ENCODE measurements at regions not wholly inside any gene's neighbourhood (a gene's known extent, or its start where the extent isn't known, plus 50 kb on each side); places are given as distances from the start of the nearest gene placed in this dataset.

DNA sequence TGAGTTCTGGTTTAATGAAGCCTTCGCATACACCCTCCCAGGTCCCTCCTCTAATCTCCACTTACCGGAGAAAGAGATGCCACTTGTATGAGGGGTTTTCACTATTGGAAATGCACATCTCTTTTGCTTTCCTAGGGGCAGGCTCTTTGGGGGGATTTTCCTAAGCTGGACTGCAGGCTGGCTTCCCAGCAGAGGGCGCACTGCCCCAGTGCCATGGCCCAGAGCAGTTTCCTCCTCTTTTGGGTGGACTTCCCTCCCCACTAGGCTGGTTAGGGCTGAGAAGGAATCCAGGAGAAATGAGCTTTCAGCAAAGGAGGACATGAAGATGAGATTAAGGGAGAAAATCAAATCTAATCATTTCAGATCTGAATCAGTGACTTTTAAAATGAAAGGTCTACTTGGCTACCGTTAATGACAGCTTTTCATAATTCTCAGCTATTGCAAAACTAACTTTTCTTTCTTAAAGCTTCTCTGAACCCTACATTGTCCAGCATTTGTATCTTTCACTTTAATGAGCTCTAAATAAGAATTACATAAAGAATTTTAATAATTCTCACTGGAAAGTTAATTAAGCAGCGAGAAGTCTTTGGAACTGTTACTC, 784.1 kb upstream of the FANCL start:
- H3K4me3 ChIP-seq (ENCODE audit: low read length): no peak overlapping the region
- no peak overlapping the region for H3K4me2 ChIP-seq (ENCODE audit: low read depth, low read length)
- no peaks in the 10 kb centered on the region for H3K27me3 ChIP-seq (replicated peaks; ENCODE audit: insufficient read depth, low read length)
- no peaks in the 10 kb centered on the region for H3K79me2 ChIP-seq (ENCODE audit: low read length)
- no peak overlapping the region for H3K9ac ChIP-seq (ENCODE audit: low read length)
- no peaks in the 10 kb centered on the region for H4K20me1 ChIP-seq (ENCODE audit: insufficient read depth, low read length)
- no peak for TF ChIP-seq EZH2 (optimal IDR thresholded peaks at IDR 0.05; ENCODE audit: low read depth, low read length)
- TF ChIP-seq, protein P1, sequence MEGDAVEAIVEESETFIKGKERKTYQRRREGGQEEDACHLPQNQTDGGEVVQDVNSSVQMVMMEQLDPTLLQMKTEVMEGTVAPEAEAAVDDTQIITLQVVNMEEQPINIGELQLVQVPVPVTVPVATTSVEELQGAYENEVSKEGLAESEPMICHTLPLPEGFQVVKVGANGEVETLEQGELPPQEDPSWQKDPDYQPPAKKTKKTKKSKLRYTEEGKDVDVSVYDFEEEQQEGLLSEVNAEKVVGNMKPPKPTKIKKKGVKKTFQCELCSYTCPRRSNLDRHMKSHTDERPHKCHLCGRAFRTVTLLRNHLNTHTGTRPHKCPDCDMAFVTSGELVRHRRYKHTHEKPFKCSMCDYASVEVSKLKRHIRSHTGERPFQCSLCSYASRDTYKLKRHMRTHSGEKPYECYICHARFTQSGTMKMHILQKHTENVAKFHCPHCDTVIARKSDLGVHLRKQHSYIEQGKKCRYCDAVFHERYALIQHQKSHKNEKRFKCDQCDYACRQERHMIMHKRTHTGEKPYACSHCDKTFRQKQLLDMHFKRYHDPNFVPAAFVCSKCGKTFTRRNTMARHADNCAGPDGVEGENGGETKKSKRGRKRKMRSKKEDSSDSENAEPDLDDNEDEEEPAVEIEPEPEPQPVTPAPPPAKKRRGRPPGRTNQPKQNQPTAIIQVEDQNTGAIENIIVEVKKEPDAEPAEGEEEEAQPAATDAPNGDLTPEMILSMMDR (IDR thresholded peaks at IDR 0.05; ENCODE audit: low read length): peak; percentile 71
- no peaks in the 10 kb centered on the region for H3K36me3 ChIP-seq (replicated peaks; ENCODE audit: insufficient read depth, low read length)
- no peaks in the 10 kb centered on the region for H3F3A ChIP-seq (ENCODE audit: insufficient read depth, low read length)
- H2AFZ ChIP-seq (ENCODE audit: low read length): no peak overlapping the region
- no peak for DNase-seq
- no peaks in the 10 kb centered on the region for H3K4me1 ChIP-seq (ENCODE audit: low read length)
- H3K9me3 ChIP-seq (replicated peaks; ENCODE audit: insufficient read depth, low read length): no peaks in the 10 kb centered on the region
- no peak overlapping the region for H3K27ac ChIP-seq (ENCODE audit: low read length)
- H3K9me2 ChIP-seq (replicated peaks; ENCODE audit: insufficient read depth, low read length): no peaks in the 10 kb centered on the region

GRCh38 chr2:59021786-59022185, 780.7 kb upstream of the FANCL start:
- no peaks in the 10 kb centered on the region for H3K4me1 ChIP-seq (ENCODE audit: low read length)
- H3K4me3 ChIP-seq (ENCODE audit: low read length): no peak overlapping the region
- H3K27me3 ChIP-seq (replicated peaks; ENCODE audit: insufficient read depth, low read length): no peaks in the 10 kb centered on the region
- no peaks in the 10 kb centered on the region for H3F3A ChIP-seq (ENCODE audit: insufficient read depth, low read length)
- no peak overlapping the region for H3K27ac ChIP-seq (ENCODE audit: low read length)
- no peaks in the 10 kb centered on the region for H4K20me1 ChIP-seq (ENCODE audit: insufficient read depth, low read length)
- no peak for DNase-seq
- H3K9ac ChIP-seq (ENCODE audit: low read length): no peak overlapping the region
- H3K9me3 ChIP-seq (replicated peaks; ENCODE audit: insufficient read depth, low read length): no peaks in the 10 kb centered on the region
- H3K9me2 ChIP-seq (replicated peaks; ENCODE audit: insufficient read depth, low read length): no peaks in the 10 kb centered on the region
- no peak overlapping the region for H3K4me2 ChIP-seq (ENCODE audit: low read depth, low read length)
- H2AFZ ChIP-seq (ENCODE audit: low read length): no peak overlapping the region
- H3K36me3 ChIP-seq (replicated peaks; ENCODE audit: insufficient read depth, low read length): no peaks in the 10 kb centered on the region
- H3K79me2 ChIP-seq (ENCODE audit: low read length): no peaks in the 10 kb centered on the region
- TF ChIP-seq, protein P1 (IDR thresholded peaks at IDR 0.05; ENCODE audit: low read length): no peak
- no peak for TF ChIP-seq EZH2 (optimal IDR thresholded peaks at IDR 0.05; ENCODE audit: low read depth, low read length)
- TF ChIP-seq EZH2phosphoT487 (IDR thresholded peaks at IDR 0.05; ENCODE audit: low read length): no peak

GRCh38 chr2:59019566-59020159, 778.5 kb upstream of the FANCL start:
- H3K9ac ChIP-seq (ENCODE audit: low read length): no peak overlapping the region
- no peak overlapping the region for H3K27ac ChIP-seq (ENCODE audit: low read length)
- DNase-seq: no peak
- no peaks in the 10 kb centered on the region for H4K20me1 ChIP-seq (ENCODE audit: insufficient read depth, low read length)
- H3K4me2 ChIP-seq (ENCODE audit: low read depth, low read length): no peak overlapping the region
- H3K9me3 ChIP-seq (replicated peaks; ENCODE audit: insufficient read depth, low read length): no peaks in the 10 kb centered on the region
- H2AFZ ChIP-seq (ENCODE audit: low read length): no peak overlapping the region
- no peaks in the 10 kb centered on the region for H3K36me3 ChIP-seq (replicated peaks; ENCODE audit: insufficient read depth, low read length)
- no peaks in the 10 kb centered on the region for H3K9me2 ChIP-seq (replicated peaks; ENCODE audit: insufficient read depth, low read length)
- H3K4me3 ChIP-seq (ENCODE audit: low read length): no peak overlapping the region
- no peaks in the 10 kb centered on the region for H3K4me1 ChIP-seq (ENCODE audit: low read length)
- H3K79me2 ChIP-seq (ENCODE audit: low read length): no peaks in the 10 kb centered on the region
- H3F3A ChIP-seq (ENCODE audit: insufficient read depth, low read length): no peaks in the 10 kb centered on the region
- TF ChIP-seq EZH2 (optimal IDR thresholded peaks at IDR 0.05; ENCODE audit: low read depth, low read length) (no peak), EZH2phosphoT487 (IDR thresholded peaks at IDR 0.05; ENCODE audit: low read length) (no peak)
- TF ChIP-seq, protein P1 (IDR thresholded peaks at IDR 0.05; ENCODE audit: low read length): no peak
- no peaks in the 10 kb centered on the region for H3K27me3 ChIP-seq (replicated peaks; ENCODE audit: insufficient read depth, low read length)

Data from MM.1S (cell line).